PC-3 (cell line): ENCODE measurements at regions not wholly inside any gene's neighbourhood (a gene's known extent, or its start where the extent isn't known, plus 50 kb on each side); places are given as distances from the start of the nearest gene placed in this dataset.

ENCODE experiments used
- ATAC-seq: fragments of 200-7000 bp; cut with Tn5 transposase; 2 replicates; pipeline ENCODE4 v1.9.1; 2020; ENCODE audit warnings: mild to moderate bottlenecking, moderate library complexity
- BruUV-seq: library from RNA; stranded (reverse); fragments of 400-500 nt; replicated peaks from 2 replicates; lab custom pipeline; 2021; lab: Mats Ljungman, UMichigan
- CTCF ChIA-PET: fragments of 300-600 bp; sonication (Branson Sonifier 250); formaldehyde crosslinking; loops from one replicate; lab custom pipeline; 2022; ENCODE audit warnings: antibody characterized with exemption; lab: Charles Lee
- POLR2A ChIA-PET: fragments of 300-600 bp; sonication (Branson Sonifier 250); formaldehyde crosslinking; loops from one replicate; lab custom pipeline; 2022; ENCODE audit warnings: antibody characterized with exemption; ENCODE audit not compliant: unreplicated experiment; lab: Charles Lee
- DNase-seq: peaks from one replicate; pipeline ENCODE4 v3.0.0-alpha.2; 2015
- H2AFZ ChIP-seq: fragments of 300-600 bp; sonication (generic); 2 replicates; pipeline ENCODE4 v1.6.0; 2016; ENCODE audit warnings: antibody characterized with exemption, low read length
- H3F3A ChIP-seq: fragments of 300-600 bp; sonication (generic); one replicate; pipeline ENCODE4 v1.6.0; 2017; ENCODE audit warnings: antibody characterized with exemption, low read length, control low read depth, mild to moderate bottlenecking; ENCODE audit not compliant: unreplicated experiment
- H3K27ac ChIP-seq: fragments of 300-600 bp; sonication (generic); 2 replicates; pipeline ENCODE4 v1.5.1; 2016; ENCODE audit warnings: mild to moderate bottlenecking, low read length
- H3K27me3 ChIP-seq: fragments of 300-600 bp; sonication (generic); 2 replicates; pipeline ENCODE4 v1.6.1; 2016; ENCODE audit warnings: low read length, mixed read lengths
- H3K36me3 ChIP-seq: fragments of 300-600 bp; sonication (generic); 2 replicates; pipeline ENCODE4 v1.6.1; 2016; ENCODE audit warnings: low read depth, mixed run types, low read length, mixed read lengths
- H3K4me1 ChIP-seq: fragments of 300-600 bp; sonication (generic); 2 replicates; pipeline ENCODE4 v1.5.1; 2016; ENCODE audit warnings: low read length; ENCODE audit not compliant: insufficient read depth
- H3K4me2 ChIP-seq: fragments of 300-600 bp; sonication (generic); 2 replicates; pipeline ENCODE4 v1.6.0; 2016; ENCODE audit warnings: low read length
- H3K4me3 ChIP-seq: fragments of 300-600 bp; sonication (generic); 2 replicates; pipeline ENCODE4 v1.5.1; 2016; ENCODE audit warnings: mild to moderate bottlenecking, low read length, mixed read lengths
- H3K79me2 ChIP-seq: fragments of 300-600 bp; sonication (generic); 2 replicates; pipeline ENCODE4 v1.6.1; 2017; ENCODE audit warnings: low read length, mixed read lengths
- H3K9ac ChIP-seq: fragments of 300-600 bp; sonication (generic); 2 replicates; pipeline ENCODE4 v1.6.0; 2016; ENCODE audit warnings: mild to moderate bottlenecking, low read length
- H3K9me2 ChIP-seq: fragments of 300-600 bp; sonication (generic); replicated peaks from 2 replicates; pipeline ENCODE4 v1.6.1; 2016; ENCODE audit warnings: mixed run types, low read length, mixed read lengths
- H3K9me3 ChIP-seq: fragments of 300-600 bp; sonication (generic); 2 replicates; pipeline ENCODE4 v1.6.1; 2016; ENCODE audit warnings: low read length, mixed read lengths
- H4K20me1 ChIP-seq: fragments of 300-600 bp; sonication (generic); 2 replicates; pipeline ENCODE4 v1.6.1; 2016; ENCODE audit warnings: low read length, mixed read lengths
- CTCF ChIP-seq: fragments of 300-600 bp; sonication (generic); conservative IDR thresholded peaks from 2 replicates; pipeline ENCODE4 v1.5.1; 2017; ENCODE audit warnings: antibody characterized with exemption, low read depth, mild to moderate bottlenecking, low read length
- EZH2 ChIP-seq: fragments of 300-600 bp; sonication (generic); IDR thresholded peaks from one replicate; pipeline ENCODE4 v1.6.1; 2017; ENCODE audit warnings: antibody characterized with exemption, mild to moderate bottlenecking, low read length; ENCODE audit not compliant: unreplicated experiment
- EZH2phosphoT487 ChIP-seq: fragments of 300-600 bp; sonication (generic); IDR thresholded peaks from 2 replicates; pipeline ENCODE4 v1.6.1; 2018; ENCODE audit warnings: mild to moderate bottlenecking, antibody characterized with exemption, low read length, borderline replicate concordance
- intact Hi-C: fragments of 100-400 bp; cut with micrococcal nuclease; formaldehyde crosslinking; loops from 2 replicates; pipeline ENCODE4 v1.9.0; 2023

DNA sequence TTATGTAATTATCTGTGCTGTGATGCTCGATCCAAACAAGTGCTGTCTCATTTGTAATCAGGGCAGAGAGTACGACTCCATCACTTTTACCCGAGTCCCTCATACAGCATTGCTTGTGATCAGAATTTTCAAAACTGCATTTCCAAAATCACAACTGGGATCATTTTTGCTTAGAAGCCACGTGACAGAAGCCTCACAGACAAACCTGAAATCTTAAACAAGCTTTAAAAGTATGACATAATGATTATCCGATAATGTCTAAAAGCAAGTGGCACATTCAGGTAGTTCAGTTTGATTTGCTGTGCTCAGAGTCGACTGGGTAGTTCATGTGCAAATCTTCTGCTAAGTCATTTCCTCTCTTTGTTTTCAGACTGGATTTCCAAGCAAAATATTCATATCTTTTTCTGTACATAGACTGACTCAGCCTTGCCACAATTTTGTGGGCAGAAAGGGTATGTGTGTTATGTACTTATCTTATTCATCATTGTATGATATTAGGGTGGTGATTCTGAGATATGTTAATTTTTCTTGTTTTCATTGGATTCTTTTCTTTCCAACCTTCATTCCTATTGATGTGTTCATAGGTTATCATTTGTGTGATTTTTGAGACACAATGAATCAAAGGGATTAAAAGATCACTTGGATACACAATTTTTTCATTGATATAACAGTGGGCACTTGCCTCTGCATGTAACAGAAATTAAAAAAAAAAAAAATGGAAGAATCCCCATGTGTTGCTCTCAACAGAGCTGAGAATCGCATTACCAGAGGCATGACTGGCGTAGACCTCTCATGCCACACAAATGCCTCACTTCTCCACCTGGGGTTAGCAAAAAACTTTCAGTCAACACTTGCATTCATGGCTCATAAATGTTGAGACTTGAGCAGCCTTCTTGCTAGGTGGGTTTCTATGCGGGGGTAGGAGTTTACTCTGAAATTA lies 355.7 kb downstream of the LTN1 start:
- H3K9me3 ChIP-seq, result no peaks in the 10 kb centered on the region
- H4K20me1 ChIP-seq, result no peaks in the 10 kb centered on the region
- peaks cover 8% of the 10 kb centered on the region for H3F3A ChIP-seq
- no peaks in the 10 kb centered on the region for H3K9me2 ChIP-seq
- TF ChIP-seq CTCF, result no peak
- no peak for TF ChIP-seq EZH2
- TF ChIP-seq EZH2phosphoT487, result no peak
- intact Hi-C loops, result loop anchor here (1.0 to 10.0 kb wide), 8 partner anchors 34 to 308 kb away; no protein-coding TSS in a partner anchor
- peak overlapping the region; percentile 91 for H3K9ac ChIP-seq
- H3K27ac ChIP-seq, result peak overlapping the region; percentile 97
- H3K36me3 ChIP-seq, result no peaks in the 10 kb centered on the region
- DNase-seq (peak; percentile 96), ATAC-seq (peak; percentile 74)
- ChIA-PET CTCF (interaction anchor here (0.7 kb wide), 2 partner anchors 87 to 209 kb away, joined by 3 to 4 read pairs; no protein-coding TSS in a partner anchor), POLR2A (interaction anchor here (0.6 to 0.7 kb wide), 2 partner anchors 52 to 322 kb away, joined by 3 read pairs; no protein-coding TSS in a partner anchor)
- H3K79me2 ChIP-seq, result no peaks in the 10 kb centered on the region
- peak overlapping the region; percentile 12; the same call in 1 of the 2 replicates for H2AFZ ChIP-seq
- H3K4me2 ChIP-seq, result peak overlapping the region; percentile 64
- no peaks in the 10 kb centered on the region for H3K27me3 ChIP-seq
- TSS peak; percentile 9 for BruUV-seq
- peaks cover 59% of the 10 kb centered on the region for H3K4me1 ChIP-seq
- peak overlapping the region; percentile 45 for H3K4me3 ChIP-seq

DNA sequence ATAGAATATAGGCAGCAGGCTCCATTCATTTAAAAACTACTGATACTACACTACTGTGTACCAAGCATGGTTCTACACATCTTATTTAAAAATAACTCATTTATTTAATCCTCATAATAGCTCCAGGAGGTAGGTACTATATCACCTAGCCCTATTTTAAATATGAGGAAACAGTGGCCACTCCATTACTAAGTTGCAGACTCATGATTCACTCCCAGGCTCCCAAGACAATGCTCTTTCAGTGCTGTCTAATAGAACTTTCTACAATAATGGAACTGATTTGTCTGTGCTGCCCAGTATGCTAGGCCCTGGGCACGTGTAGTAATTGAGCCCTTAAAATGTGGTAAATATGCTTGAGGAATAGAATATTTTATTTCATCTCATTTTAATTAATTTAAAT lies 357.1 kb downstream of the LTN1 start:
- no peaks in the 10 kb centered on the region for H3K27me3 ChIP-seq

More for the DNA sequence above, 357.1 kb downstream of the LTN1 start:
- no peaks in the 10 kb centered on the region for H3K9me3 ChIP-seq
- peaks cover 70% of the 10 kb centered on the region for H3K4me1 ChIP-seq
- no peaks in the 10 kb centered on the region for H3K9me2 ChIP-seq
- 0 out of 2 replicates have a peak overlapping the region, but pooled peaks have one; percentile 0 for H3K4me2 ChIP-seq
- H3K79me2 ChIP-seq, result no peaks in the 10 kb centered on the region
- H3K9ac ChIP-seq, result peak overlapping the region; percentile 91
- ChIA-PET POLR2A (interaction anchor here (0.6 kb wide), 1 partner anchor 53 kb away, joined by 3 read pairs; no protein-coding TSS in a partner anchor), CTCF (interaction anchor here (0.5 kb wide), 1 partner anchor 105 kb away, joined by 3 read pairs; no protein-coding TSS in a partner anchor)
- H3K36me3 ChIP-seq, result no peaks in the 10 kb centered on the region
- BruUV-seq, result no TSS peak
- no peaks in the 10 kb centered on the region for H4K20me1 ChIP-seq
- no peak for ATAC-seq
- H3K4me3 ChIP-seq, result no peak overlapping the region
- TF ChIP-seq CTCF, result no peak
- TF ChIP-seq EZH2phosphoT487, result no peak
- TF ChIP-seq EZH2, result no peak
- peak; percentile 12 for DNase-seq
- no peak overlapping the region for H2AFZ ChIP-seq
- intact Hi-C loops, result loop anchor here (5.0 to 10.0 kb wide), 3 partner anchors 157 to 309 kb away; no protein-coding TSS in a partner anchor
- H3K27ac ChIP-seq, result peak overlapping the region; percentile 97
- H3F3A ChIP-seq, result peaks cover 9% of the 10 kb centered on the region
